Naive thymus-derived CD8-positive, alpha-beta T cell (primary cell): ENCODE measurements at regions not wholly inside any gene's neighbourhood (a gene's known extent, or its start where the extent isn't known, plus 50 kb on each side); places are given as distances from the start of the nearest gene placed in this dataset.

Experiments used
- ATAC-seq, 2 donors: fragments of 150-1000 bp; cut with Tn5 transposase in 1 of 2; sonication (Bioruptor Pico), chemical (Tn5 transposase) in 1 of 2; 1 replicate in 1 of 2; 2 replicates in 1 of 2; pipeline ENCODE4 v1.10.0; 2021; ENCODE audit warnings: mild to moderate bottlenecking in 2 of 2, moderate library complexity in 2 of 2
- POLR2A ChIA-PET: fragments of 350-600 bp; sonication (Branson Sonifier 250); formaldehyde crosslinking; loops from one replicate; lab custom pipeline; 2021; ENCODE audit warnings: antibody characterized with exemption; lab: Charles Lee
- DNase-seq, 10 donors: peaks; one replicate each; pipeline versions ENCODE4 v3.0.0 to v3.0.0-alpha.2; 2020 to 2022
- H3K27ac Mint-ChIP-seq, 10 donors: one replicate each; pipeline ENCODE4 v1.8.0; 2020 to 2022; ENCODE audit warnings: mild to moderate bottlenecking in 10 of 10, mixed read lengths in 10 of 10, moderate library complexity in 4 of 10, inconsistent platforms in 1 of 10
- H3K27me3 Mint-ChIP-seq, 5 donors: one replicate each; pipeline ENCODE4 v1.8.0; 2021 to 2022; ENCODE audit warnings: mixed read lengths in 5 of 5
- H3K36me3 Mint-ChIP-seq, 3 donors: one replicate each; pipeline ENCODE4 v1.8.0; 2020 to 2022; ENCODE audit warnings: mixed read lengths in 3 of 3, mild to moderate bottlenecking in 2 of 3, inconsistent platforms in 1 of 3
- H3K4me1 Mint-ChIP-seq, 4 donors: one replicate each; pipeline ENCODE4 v1.8.0; 2021 to 2022; ENCODE audit warnings: mixed read lengths in 4 of 4
- H3K4me3 Mint-ChIP-seq, 10 donors: one replicate each; pipeline ENCODE4 v1.8.0; 2020 to 2022; ENCODE audit warnings: mild to moderate bottlenecking in 10 of 10, mixed read lengths in 10 of 10, moderate library complexity in 6 of 10, inconsistent platforms in 1 of 10
- H3K9me3 Mint-ChIP-seq, 9 donors: one replicate each; pipeline ENCODE4 v1.8.0; 2020 to 2022; ENCODE audit warnings: mixed read lengths in 9 of 9, mild to moderate bottlenecking in 3 of 9, inconsistent platforms in 1 of 9, moderate library complexity in 1 of 9

DNA sequence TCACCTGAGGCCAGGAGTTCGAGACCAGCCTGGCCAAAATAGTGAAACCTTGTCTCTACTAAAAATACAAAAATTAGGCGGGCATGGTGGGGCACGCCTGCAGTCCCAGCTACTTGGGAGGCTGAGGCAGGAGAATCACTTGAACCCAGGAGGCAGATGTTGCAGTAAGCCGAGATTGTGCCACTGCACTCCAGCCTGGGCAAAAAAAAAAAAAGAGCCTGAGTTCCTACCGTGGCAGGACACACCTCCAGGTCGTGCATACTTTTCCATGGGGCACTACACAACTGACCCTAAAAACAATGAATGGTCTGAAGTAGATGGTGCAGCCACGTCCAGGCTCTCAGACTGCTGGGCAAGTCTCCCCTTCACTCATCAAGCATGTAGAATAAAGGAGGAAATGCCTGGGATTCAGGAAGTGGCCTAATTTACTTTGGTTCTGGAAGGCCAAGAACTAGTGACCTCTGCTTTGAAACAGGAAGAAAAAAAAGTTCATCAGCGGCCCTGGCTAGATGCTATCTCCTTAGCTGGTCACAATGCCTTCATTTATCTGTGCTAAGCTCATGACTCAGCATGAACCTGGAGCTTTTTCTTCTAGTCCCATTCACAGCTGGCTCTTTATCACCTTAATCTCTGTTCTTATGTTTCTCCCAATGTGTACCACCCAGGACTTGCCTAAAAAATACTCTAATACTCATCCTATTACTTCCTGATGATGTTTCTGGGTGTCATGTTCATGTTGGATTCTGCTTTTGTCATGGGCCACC, 55.8 kb upstream of the OR6J1 start:
- H3K27ac Mint-ChIP-seq: no peak overlapping the region
- POLR2A ChIA-PET: interaction anchor here (0.7 kb wide), 1 partner anchor 585 kb away, joined by 3 read pairs; no protein-coding TSS in a partner anchor

DNA sequence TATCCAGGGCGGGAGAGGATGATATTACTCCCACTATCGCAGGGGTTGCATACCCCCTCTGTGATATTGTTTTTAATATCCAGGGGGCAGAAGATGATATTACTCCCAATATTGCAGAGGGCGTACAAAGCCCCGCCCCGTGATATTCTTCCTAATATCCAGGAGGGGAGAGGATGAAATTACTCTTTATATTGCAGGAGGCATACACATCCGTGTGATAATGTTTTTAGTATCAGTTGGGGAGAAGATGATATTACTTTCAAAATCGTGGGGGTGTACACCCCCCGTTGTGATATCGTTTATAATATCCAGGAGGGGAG, 52.9 kb upstream of the OXA1L start:
- DNase-seq (peak in 1 of 10 donors; percentile 2), ATAC-seq (no peak)
- no peaks in the 10 kb centered on the region for H3K36me3 Mint-ChIP-seq
- H3K4me1 Mint-ChIP-seq: peaks cover 4 to 19% (median 11%) of the 10 kb centered on the region in 4 donors
- no peaks in the 10 kb centered on the region for H3K9me3 Mint-ChIP-seq
- H3K27me3 Mint-ChIP-seq: peaks cover 9 to 43% (median 26%) of the 10 kb centered on the region in 5 donors
- H3K4me3 Mint-ChIP-seq: peak overlapping the region; percentile 79 to 91 (median 87)
- peak overlapping the region in 3 of 10 donors; percentile 42 to 86 (median 64) for H3K27ac Mint-ChIP-seq
- POLR2A ChIA-PET: interaction anchor here (0.6 to 0.7 kb wide), 3 partner anchors 31 to 111 kb away, joined by 3 to 5 read pairs (median 3); no protein-coding TSS in a partner anchor

More for the DNA sequence above, 55.8 kb upstream of the OR6J1 start:
- DNase-seq: no peak
- H3K4me1 Mint-ChIP-seq: no peaks in the 10 kb centered on the region
- H3K27me3 Mint-ChIP-seq: peaks cover 11 to 40% (median 38%) of the 10 kb centered on the region in 5 donors
- no peaks in the 10 kb centered on the region for H3K9me3 Mint-ChIP-seq
- H3K4me3 Mint-ChIP-seq: no peak overlapping the region
- no peaks in the 10 kb centered on the region for H3K36me3 Mint-ChIP-seq
- no peak for ATAC-seq

DNA sequence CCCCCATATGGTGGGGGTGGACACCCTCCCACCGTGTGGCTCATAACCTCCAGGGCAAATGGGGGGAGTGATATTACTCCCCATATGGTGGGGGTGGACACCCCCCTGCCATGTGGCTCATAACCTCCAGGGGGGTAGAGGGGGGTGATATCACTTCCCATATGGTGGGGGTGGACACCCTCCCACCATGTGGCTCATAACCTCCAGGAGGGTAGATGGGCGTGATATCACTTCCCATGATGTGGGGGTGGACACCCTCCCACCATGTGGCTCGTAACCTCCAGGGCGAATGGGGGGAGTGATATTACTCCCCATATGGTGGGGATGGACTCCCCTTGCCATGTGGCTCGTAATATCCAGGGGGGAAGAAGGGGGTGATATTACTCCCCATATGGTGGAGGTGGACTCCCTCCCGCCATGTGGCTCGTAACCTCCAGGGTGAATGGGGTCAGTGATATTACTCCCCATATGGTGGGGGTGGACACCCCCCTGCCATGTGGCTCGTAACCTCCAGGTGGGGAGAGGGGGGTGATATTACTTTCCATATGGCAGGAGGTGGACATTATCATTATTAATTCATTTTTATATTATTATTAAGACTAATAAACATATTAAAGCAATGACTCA, 51.2 kb upstream of the OXA1L start:
- no peaks in the 10 kb centered on the region for H3K9me3 Mint-ChIP-seq
- H3K4me3 Mint-ChIP-seq: no peak overlapping the region
- no peak overlapping the region for H3K27ac Mint-ChIP-seq
- H3K4me1 Mint-ChIP-seq: peaks cover 4 to 19% (median 11%) of the 10 kb centered on the region in 4 donors
- peaks cover 0 to 26% (median 20%) of the 10 kb centered on the region in 5 donors for H3K27me3 Mint-ChIP-seq
- POLR2A ChIA-PET: no interaction called here
- no peak for DNase-seq
- H3K36me3 Mint-ChIP-seq: no peaks in the 10 kb centered on the region
- no peak for ATAC-seq

DNA sequence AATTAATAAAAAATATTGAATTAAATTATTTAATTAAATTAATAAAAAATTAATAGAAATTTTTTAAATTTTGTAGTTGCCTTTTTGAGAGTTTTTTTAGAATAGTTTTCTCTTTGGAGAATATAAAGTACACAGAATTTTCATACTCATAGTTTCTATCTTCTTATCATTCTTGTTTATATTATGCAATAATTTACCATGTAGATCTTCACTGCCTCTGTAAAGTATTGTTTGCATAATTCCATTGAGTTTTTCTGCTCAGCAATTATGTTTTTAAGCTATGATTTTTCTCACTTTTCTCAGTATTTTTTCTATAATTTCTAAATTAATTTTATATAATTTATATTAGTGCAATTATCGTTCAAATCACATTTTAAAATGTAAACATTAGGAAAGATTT, 50.6 kb upstream of the OXA1L start:
- DNase-seq: no peak
- Mint-ChIP-seq H3K4me3 (no peak overlapping the region), H3K36me3 (no peaks in the 10 kb centered on the region), H3K27ac (no peak overlapping the region), H3K4me1 (peaks cover 4 to 19% (median 11%) of the 10 kb centered on the region in 4 donors), H3K27me3 (peaks cover 0 to 20% (median 15%) of the 10 kb centered on the region in 5 donors), H3K9me3 (peaks cover 0 to 2% (median 0%) of the 10 kb centered on the region in 9 donors)
- POLR2A ChIA-PET: no interaction called here
- no peak for ATAC-seq
